SK-N-SH (cell line): ENCODE measurements at regions not wholly inside any gene's neighbourhood (a gene's known extent, or its start where the extent isn't known, plus 50 kb on each side); places are given as distances from the start of the nearest gene placed in this dataset.

ENCODE experiments used
- CTCF ChIA-PET: fragments of 300-600, 350-600 bp; formaldehyde crosslinking; extraction: SDS; loops from one replicate; lab custom pipeline; 2021; lab: Yijun Ruan, JAX
- POLR2A ChIA-PET: fragments of 350-600 bp; sonication (Branson Sonifier 250); formaldehyde crosslinking; extraction: SDS; loops from one replicate; lab custom pipeline; 2020; ENCODE audit warnings: antibody characterized with exemption, inconsistent platforms; lab: Yijun Ruan, JAX
- DNase-seq: peaks from one replicate; pipeline ENCODE4 v3.0.0; 2012
- H2AFZ ChIP-seq: fragments of 200-600 bp; sonication (generic); 2 replicates; pipeline ENCODE4 v1.8.1; 2016; ENCODE audit warnings: antibody characterized with exemption, mild to moderate bottlenecking, low read depth
- H3F3A ChIP-seq: fragments of 200-600 bp; sonication (generic); replicated peaks from 2 replicates; pipeline ENCODE3; 2016; ENCODE audit warnings: antibody characterized with exemption, mild to moderate bottlenecking; ENCODE audit not compliant: insufficient read depth
- H3K27ac ChIP-seq, 2 experiments: fragments of 200-500 bp in 1 of 2; fragments of 200-600 bp in 1 of 2; sonication (Bioruptor generic) in 1 of 2; sonication (generic), shearing (Covaris generic) in 1 of 2; 2 replicates each; pipeline versions ENCODE4 v1.5.1 to v1.6.1; 2014 to 2016; ENCODE audit warnings: low read depth in 2 of 2, inconsistent platforms in 1 of 2, low read length in 1 of 2, mild to moderate bottlenecking in 1 of 2, mixed read lengths in 1 of 2
- H3K27me3 ChIP-seq: fragments of 200-600 bp; sonication (generic), shearing (Covaris generic); 2 replicates; pipeline ENCODE4 v1.6.1; 2016; ENCODE audit warnings: mixed run types; ENCODE audit not compliant: insufficient read depth
- H3K36me3 ChIP-seq, 2 experiments: fragments of 200-500 bp in 1 of 2; fragments of 200-600 bp in 1 of 2; sonication (Bioruptor generic) in 1 of 2; sonication (generic) in 1 of 2; replicated peaks in 1 of 2; 2 replicates each; pipeline versions ENCODE3 to v1.5.1; 2014 to 2016; ENCODE audit warnings: low read length in 1 of 2, mild to moderate bottlenecking in 1 of 2; ENCODE audit not compliant: insufficient read depth in 2 of 2, control insufficient read depth in 1 of 2
- H3K4me1 ChIP-seq, 2 experiments: fragments of 200-500 bp in 1 of 2; fragments of 200-600 bp in 1 of 2; sonication (Bioruptor generic) in 1 of 2; sonication (generic), shearing (Covaris generic) in 1 of 2; 2 replicates each; pipeline versions ENCODE4 v1.5.1 to v1.6.1; 2014 to 2016; ENCODE audit warnings: low read depth in 1 of 2, low read length in 1 of 2, mixed run types in 1 of 2; ENCODE audit not compliant: insufficient read depth in 2 of 2, control insufficient read depth in 1 of 2
- H3K4me2 ChIP-seq: fragments of 200-600 bp; sonication (generic), shearing (Covaris generic); 2 replicates; pipeline ENCODE4 v1.6.1; 2017; ENCODE audit warnings: mixed run types
- H3K4me3 ChIP-seq, 2 experiments: fragments of 200-500 bp in 1 of 2; fragments of 200-600 bp in 1 of 2; sonication (Bioruptor generic) in 1 of 2; sonication (generic), shearing (Covaris generic) in 1 of 2; 2 replicates each; pipeline versions ENCODE4 v1.5.1 to v1.8.1; 2014 to 2016; ENCODE audit warnings: low read depth in 2 of 2, inconsistent platforms in 1 of 2, low read length in 1 of 2, mild to moderate bottlenecking in 1 of 2, mixed read lengths in 1 of 2, moderate library complexity in 1 of 2
- H3K79me2 ChIP-seq: fragments of 200-600 bp; sonication (generic); 2 replicates; pipeline ENCODE4 v1.8.1; 2017; ENCODE audit warnings: mild to moderate bottlenecking; ENCODE audit not compliant: insufficient read depth
- H3K9ac ChIP-seq: fragments of 200-600 bp; sonication (generic); 2 replicates; pipeline ENCODE4 v1.6.1; 2017; ENCODE audit warnings: mixed run types
- H3K9me2 ChIP-seq: fragments of 200-600 bp; sonication (generic); 2 replicates; pipeline ENCODE4 v1.6.1; 2017; ENCODE audit warnings: mixed run types
- H3K9me3 ChIP-seq: fragments of 200-600 bp; sonication (generic); 2 replicates; pipeline ENCODE4 v1.6.1; 2017; ENCODE audit warnings: mixed run types, mild to moderate bottlenecking, moderate library complexity
- H4K20me1 ChIP-seq: fragments of 200-600 bp; sonication (generic); 2 replicates; pipeline ENCODE4 v1.6.1; 2017; ENCODE audit warnings: mild to moderate bottlenecking, mixed run types; ENCODE audit not compliant: insufficient read depth
- CHD2 ChIP-seq: fragments of 150-350 bp; IDR thresholded peaks from 2 replicates; pipeline ENCODE4 v1.6.1; 2018; ENCODE audit warnings: low read length; ENCODE audit not compliant: partially characterized antibody
- ELF1 ChIP-seq: IDR thresholded peaks from 2 replicates; pipeline ENCODE4 v1.4.0; 2012
- EP300 ChIP-seq, 2 experiments: IDR thresholded peaks; 2 replicates each; pipeline versions ENCODE4 v1.4.0 to v1.6.1; 2012; ENCODE audit warnings: borderline replicate concordance in 1 of 2, low read depth in 1 of 2, low read length in 1 of 2
- GABPA ChIP-seq: IDR thresholded peaks from 2 replicates; pipeline ENCODE4 v1.4.0; 2012; ENCODE audit warnings: low read depth, mild to moderate bottlenecking
- JUND ChIP-seq: IDR thresholded peaks from 2 replicates; pipeline ENCODE4 v1.4.0; 2012
- MXI1 ChIP-seq: IDR thresholded peaks from 2 replicates; pipeline ENCODE4 v1.6.1; 2012; ENCODE audit warnings: mild to moderate bottlenecking, low read depth, low read length, improper control_type of control experiment
- RCOR1 ChIP-seq: fragments of 150-350 bp; IDR thresholded peaks from 2 replicates; pipeline ENCODE4 v1.6.1; 2017; ENCODE audit warnings: antibody characterized with exemption, low read length
- RXRA ChIP-seq: IDR thresholded peaks from 2 replicates; pipeline ENCODE4 v1.4.0; 2012; ENCODE audit warnings: low read depth, mild to moderate bottlenecking, borderline replicate concordance
- YY1 ChIP-seq: IDR thresholded peaks from 2 replicates; pipeline ENCODE4 v1.4.0; 2012; ENCODE audit warnings: low read depth, mild to moderate bottlenecking
- WGBS: methylation state at CpG from one replicate; pipeline ENCODE4 v1.1.6; 2017; ENCODE audit warnings: low lambda C conversion rate; 5-methylcytosine and 5-hydroxymethylcytosine counted together
- TF ChIP-seq, protein P1 (sequence below): fragments of 200-600 bp; sonication (generic); IDR thresholded peaks from 2 replicates; pipeline ENCODE4 v1.6.1; 2017; ENCODE audit warnings: antibody characterized with exemption, mild to moderate bottlenecking, moderate library complexity

DNA sequence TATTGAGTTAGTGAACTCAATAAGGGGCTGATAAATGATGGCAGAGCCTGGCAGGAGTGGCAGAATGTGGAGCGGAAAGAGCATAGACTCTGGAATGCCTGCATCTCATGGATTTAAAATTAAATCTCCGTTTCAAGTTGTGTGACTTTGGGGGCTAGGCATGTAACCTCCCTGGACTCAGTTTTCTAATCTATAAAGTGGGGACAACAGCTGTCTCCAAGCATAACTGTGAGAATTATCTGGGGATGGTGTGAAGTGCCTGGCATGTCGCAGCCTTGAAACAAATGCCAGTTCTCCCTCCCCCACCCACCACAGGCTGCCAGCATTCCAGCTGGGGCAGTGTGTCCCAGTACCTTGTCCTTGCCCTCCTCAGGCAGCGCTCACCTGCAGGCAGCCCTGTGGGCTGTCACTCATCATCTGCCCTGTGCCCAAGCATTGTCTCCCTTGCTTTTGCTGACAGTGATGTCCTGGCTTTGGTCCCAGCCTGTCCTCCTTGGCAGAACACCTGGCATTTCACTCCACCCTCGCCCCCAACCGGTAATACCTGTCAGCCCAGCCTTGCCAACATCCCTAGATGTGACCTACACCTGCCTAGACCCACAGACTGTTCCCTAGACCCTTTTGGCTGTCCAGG, 129.6 kb downstream of the MRM1 start:
- no peaks in the 10 kb centered on the region for H3K9me2 ChIP-seq
- H3K4me3 ChIP-seq = no peak overlapping the region
- no peaks in the 10 kb centered on the region for H3K79me2 ChIP-seq
- peaks cover 0 to 57% of the 10 kb centered on the region in 2 experiments; a peak in 2 of 4 replicates for H3K4me1 ChIP-seq
- POLR2A ChIA-PET = no interaction called here
- no peak overlapping the region for H2AFZ ChIP-seq
- no peak overlapping the region for H3K9ac ChIP-seq
- H3K36me3 ChIP-seq = no peaks in the 10 kb centered on the region
- no peak for DNase-seq
- H3K27me3 ChIP-seq = peaks cover 50% of the 10 kb centered on the region
- peak overlapping the region in 1 of 2 experiments; percentile 100; a peak in 2 of 4 replicates for H3K27ac ChIP-seq
- no peaks in the 10 kb centered on the region for H3K9me3 ChIP-seq
- no peak overlapping the region for H3K4me2 ChIP-seq
- TF ChIP-seq RCOR1 (0 out of 2 replicates have a peak, but pooled peaks have one; percentile 39), RXRA (no peak), EP300 (IDR thresholded peaks at IDR 0.05; ENCODE audit: borderline replicate concordance in 1 of 2, low read depth in 1 of 2, low read length in 1 of 2) (no peak), JUND (no peak)
- TF ChIP-seq, all 33 proteins: peak for 1
- Histone ChIP-seq H3F3A (no peaks in the 10 kb centered on the region), H4K20me1 (no peaks in the 10 kb centered on the region)
- WGBS = 62% methylated on average over 5 of the region's 6 CpGs
- CTCF ChIA-PET = interaction anchor here (1.4 kb wide), 1 partner anchor 24 kb away, joined by 3 read pairs; no protein-coding TSS in a partner anchor

DNA sequence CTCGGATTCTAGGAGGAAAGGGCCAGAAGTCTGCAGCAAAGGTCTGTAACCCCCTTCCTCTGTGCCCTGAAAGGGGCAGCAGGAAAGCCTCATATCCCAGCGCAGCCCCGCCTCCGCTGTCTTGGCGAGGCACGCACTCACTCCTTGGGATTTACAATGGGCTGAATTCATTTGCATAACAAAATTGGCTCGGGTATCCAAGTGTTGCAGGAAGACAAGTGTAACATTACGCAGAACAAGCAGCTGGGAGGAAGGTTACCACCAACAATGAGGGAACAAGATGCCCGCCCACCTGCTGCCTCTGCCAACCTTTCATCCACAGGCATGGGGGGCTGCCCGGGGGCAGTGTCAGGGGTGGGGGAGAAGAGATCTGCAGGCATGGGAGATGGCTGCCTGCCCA, 130.4 kb downstream of the MRM1 start:
- Histone ChIP-seq H3K9ac (no peak overlapping the region), H3K4me1 (peaks cover 0 to 49% of the 10 kb centered on the region in 2 experiments; a peak in 2 of 4 replicates), H3K79me2 (no peaks in the 10 kb centered on the region), H3K36me3 (no peaks in the 10 kb centered on the region), H3K9me3 (no peaks in the 10 kb centered on the region), H3K4me2 (no peak overlapping the region), H3K4me3 (no peak overlapping the region), H3F3A (no peaks in the 10 kb centered on the region), H2AFZ (no peak overlapping the region), H3K9me2 (no peaks in the 10 kb centered on the region), H3K27me3 (peaks cover 45% of the 10 kb centered on the region), H3K27ac (peak overlapping the region in 1 of 2 experiments; percentile 14; a peak in 1 of 4 replicates), H4K20me1 (no peaks in the 10 kb centered on the region)
- TF ChIP-seq EP300 (IDR thresholded peaks at IDR 0.05; ENCODE audit: borderline replicate concordance in 1 of 2, low read depth in 1 of 2, low read length in 1 of 2) (peak in 1 of 2 experiments; percentile 22; a peak in 1 of 4 replicates), CHD2 (peak; percentile 20), MXI1 (no peak), ELF1 (no peak), YY1 (no peak), GABPA (no peak)
- TF ChIP-seq, protein P1, sequence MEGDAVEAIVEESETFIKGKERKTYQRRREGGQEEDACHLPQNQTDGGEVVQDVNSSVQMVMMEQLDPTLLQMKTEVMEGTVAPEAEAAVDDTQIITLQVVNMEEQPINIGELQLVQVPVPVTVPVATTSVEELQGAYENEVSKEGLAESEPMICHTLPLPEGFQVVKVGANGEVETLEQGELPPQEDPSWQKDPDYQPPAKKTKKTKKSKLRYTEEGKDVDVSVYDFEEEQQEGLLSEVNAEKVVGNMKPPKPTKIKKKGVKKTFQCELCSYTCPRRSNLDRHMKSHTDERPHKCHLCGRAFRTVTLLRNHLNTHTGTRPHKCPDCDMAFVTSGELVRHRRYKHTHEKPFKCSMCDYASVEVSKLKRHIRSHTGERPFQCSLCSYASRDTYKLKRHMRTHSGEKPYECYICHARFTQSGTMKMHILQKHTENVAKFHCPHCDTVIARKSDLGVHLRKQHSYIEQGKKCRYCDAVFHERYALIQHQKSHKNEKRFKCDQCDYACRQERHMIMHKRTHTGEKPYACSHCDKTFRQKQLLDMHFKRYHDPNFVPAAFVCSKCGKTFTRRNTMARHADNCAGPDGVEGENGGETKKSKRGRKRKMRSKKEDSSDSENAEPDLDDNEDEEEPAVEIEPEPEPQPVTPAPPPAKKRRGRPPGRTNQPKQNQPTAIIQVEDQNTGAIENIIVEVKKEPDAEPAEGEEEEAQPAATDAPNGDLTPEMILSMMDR = no peak
- ChIA-PET CTCF (interaction anchor here (1.4 kb wide), 1 partner anchor 23 kb away, joined by 3 read pairs; no protein-coding TSS in a partner anchor), POLR2A (no interaction called here)
- DNase-seq = no peak
- WGBS = 60% methylated on average over 10 of the region's 10 CpGs
